ENCODE measurements at regions not wholly inside any gene's neighbourhood (a gene's known extent, or its start where the extent isn't known, plus 50 kb on each side); places are given as distances from the start of the nearest gene placed in this dataset.
A peak's percentile ranks its signal among the peaks of the same experiment; 100 is the strongest.
"Not testable (repeated sequence)": the region's sequence is repeated elsewhere in the genome, so short reads cannot be mapped to it uniquely, and the experiment has no call there.

- H3K4me3 ChIP-seq (ENCODE audit: low read depth, low read length); DNase-seq (ENCODE audit: low read depth): not testable (repeated sequence)
Observed at GRCh38 chr6:86872810-86873209, 64.5 kb upstream of the HTR1E start.

GRCh38 chr6:86871681-86872080 is 65.6 kb upstream of the HTR1E start:
- H3K4me3 ChIP-seq (ENCODE audit: low read depth, low read length) = no peak overlapping the region
- DNase-seq (ENCODE audit: low read depth) = no peak
- no peak for TF ChIP-seq CTCF (IDR thresholded peaks at IDR 0.05; ENCODE audit: control insufficient read depth, extremely low read depth, insufficient read depth)

GRCh38 chr6:86869500-86869899 is 67.8 kb upstream of the HTR1E start:
- no peak overlapping the region for H3K4me3 ChIP-seq (ENCODE audit: low read depth, low read length)
- no peak for DNase-seq (ENCODE audit: low read depth)
- no peak for TF ChIP-seq CTCF (IDR thresholded peaks at IDR 0.05; ENCODE audit: control insufficient read depth, extremely low read depth, insufficient read depth)

- H3K4me3 ChIP-seq (ENCODE audit: low read depth, low read length) = no peak overlapping the region
- no peak for TF ChIP-seq CTCF (IDR thresholded peaks at IDR 0.05; ENCODE audit: control insufficient read depth, extremely low read depth, insufficient read depth)
- no peak for DNase-seq (ENCODE audit: low read depth)
Observed at GRCh38 chr6:86859513-86859912, 77.8 kb upstream of the HTR1E start.

GRCh38 chr6:86858970-86859369 is 78.4 kb upstream of the HTR1E start:
- no peak overlapping the region for H3K4me3 ChIP-seq (ENCODE audit: low read depth, low read length)
- no peak for TF ChIP-seq CTCF (IDR thresholded peaks at IDR 0.05; ENCODE audit: control insufficient read depth, extremely low read depth, insufficient read depth)
- DNase-seq (ENCODE audit: low read depth) = no peak

GRCh38 chr6:86857783-86858182 is 79.5 kb upstream of the HTR1E start:
- no peak overlapping the region for H3K4me3 ChIP-seq (ENCODE audit: low read depth, low read length)
- DNase-seq (ENCODE audit: low read depth) = no peak
- TF ChIP-seq CTCF (IDR thresholded peaks at IDR 0.05; ENCODE audit: control insufficient read depth, extremely low read depth, insufficient read depth) = no peak

GRCh38 chr6:86856937-86857563 is 80.3 kb upstream of the HTR1E start:
- peak; percentile 7 for DNase-seq (ENCODE audit: low read depth)
- peak; percentile 50 for TF ChIP-seq CTCF (IDR thresholded peaks at IDR 0.05; ENCODE audit: control insufficient read depth, extremely low read depth, insufficient read depth)
- H3K4me3 ChIP-seq (ENCODE audit: low read depth, low read length) = no peak overlapping the region
